Colonic mucosa (tissue), 4 donors: ENCODE measurements at regions not wholly inside any gene's neighbourhood (a gene's known extent, or its start where the extent isn't known, plus 50 kb on each side); places are given as distances from the start of the nearest gene placed in this dataset.

Experiments
- DNase-seq: peaks from one replicate; pipeline ENCODE4 v3.0.0-alpha.2; 2020
- H3K27ac ChIP-seq: fragments of 200-600 bp; one replicate; pipeline ENCODE4 v1.8.0; 2021
- H3K27me3 ChIP-seq: fragments of 200-600 bp; one replicate; pipeline ENCODE4 v1.8.0; 2021
- H3K36me3 ChIP-seq: fragments of 200-600 bp; one replicate; pipeline ENCODE4 v1.8.0; 2021
- H3K4me1 ChIP-seq: fragments of 200-600 bp; one replicate; pipeline ENCODE4 v1.8.0; 2021; ENCODE audit warnings: mild to moderate bottlenecking
- H3K4me3 ChIP-seq: fragments of 200-600 bp; one replicate; pipeline ENCODE4 v1.8.0; 2021
- H3K9ac ChIP-seq, 2 donors: one replicate each; pipeline ENCODE4 v1.7.0; 2013; ENCODE audit warnings: control low read depth in 2 of 2, low read depth in 2 of 2, low read length in 2 of 2
- H3K9me3 ChIP-seq: fragments of 200-600 bp; one replicate; pipeline ENCODE4 v1.8.0; 2021
- intact Hi-C: fragments of 100-400 bp; cut with DNase I; formaldehyde crosslinking; loops from one replicate; pipeline ENCODE4 v1.14.1; 2022
- TF ChIP-seq, protein P1 (sequence below): fragments of 200-600 bp; IDR thresholded peaks from one replicate; pipeline ENCODE4 v1.8.0; 2022; ENCODE audit warnings: antibody characterized with exemption, mild to moderate bottlenecking
- donor health status: healthy.
- donor health status: DM: no; HTN: no; CAD: no.
- donor health status: DM: no; HTN: no; CAD: no.

DNA sequence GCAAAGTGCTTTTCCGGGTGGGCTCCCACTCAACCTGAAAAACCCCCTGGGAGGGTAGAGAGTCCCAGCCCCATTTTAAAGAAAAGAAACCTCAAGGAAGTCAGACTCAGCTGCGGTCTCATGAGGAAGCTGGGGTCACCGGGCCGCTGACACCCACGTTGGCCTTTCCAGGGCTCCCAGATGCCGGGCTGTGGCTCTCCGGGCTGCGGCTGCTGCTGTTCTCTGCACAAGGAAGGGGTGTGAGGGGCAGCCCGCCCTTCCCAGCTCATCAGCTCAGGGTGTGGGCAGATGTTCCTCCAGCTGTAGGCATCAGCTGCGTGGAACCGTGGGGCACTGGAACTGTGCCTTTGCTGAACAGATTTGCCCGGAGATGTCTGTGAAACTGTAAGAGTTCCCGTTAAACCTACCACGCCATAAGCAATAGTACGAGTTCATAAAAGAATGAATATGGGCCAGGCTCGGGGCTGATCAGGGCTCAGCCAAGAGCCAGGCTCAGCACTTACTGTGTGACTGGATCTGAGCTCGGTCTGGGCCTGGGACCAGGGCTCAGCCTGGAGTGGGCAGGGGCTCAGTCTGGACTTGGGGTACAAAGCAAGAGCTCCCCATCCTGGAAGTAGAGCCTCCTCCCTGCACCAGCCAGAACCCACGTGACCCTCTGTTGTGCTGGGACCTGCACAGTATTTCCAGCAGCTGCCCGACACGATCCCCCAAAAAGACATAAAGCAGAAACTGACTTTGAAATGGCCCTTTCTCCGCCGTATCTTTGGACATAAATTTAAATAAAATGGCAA is 130.2 kb upstream of the PPP1R26 start:
- Histone ChIP-seq H3K27ac (no peak overlapping the region), H3K9me3 (no peaks in the 10 kb centered on the region), H3K36me3 (no peaks in the 10 kb centered on the region), H3K9ac (no peak overlapping the region), H3K27me3 (no peaks in the 10 kb centered on the region), H3K4me1 (no peaks in the 10 kb centered on the region), H3K4me3 (no peak overlapping the region)
- intact Hi-C loops: no loop called here
- TF ChIP-seq, protein P1, sequence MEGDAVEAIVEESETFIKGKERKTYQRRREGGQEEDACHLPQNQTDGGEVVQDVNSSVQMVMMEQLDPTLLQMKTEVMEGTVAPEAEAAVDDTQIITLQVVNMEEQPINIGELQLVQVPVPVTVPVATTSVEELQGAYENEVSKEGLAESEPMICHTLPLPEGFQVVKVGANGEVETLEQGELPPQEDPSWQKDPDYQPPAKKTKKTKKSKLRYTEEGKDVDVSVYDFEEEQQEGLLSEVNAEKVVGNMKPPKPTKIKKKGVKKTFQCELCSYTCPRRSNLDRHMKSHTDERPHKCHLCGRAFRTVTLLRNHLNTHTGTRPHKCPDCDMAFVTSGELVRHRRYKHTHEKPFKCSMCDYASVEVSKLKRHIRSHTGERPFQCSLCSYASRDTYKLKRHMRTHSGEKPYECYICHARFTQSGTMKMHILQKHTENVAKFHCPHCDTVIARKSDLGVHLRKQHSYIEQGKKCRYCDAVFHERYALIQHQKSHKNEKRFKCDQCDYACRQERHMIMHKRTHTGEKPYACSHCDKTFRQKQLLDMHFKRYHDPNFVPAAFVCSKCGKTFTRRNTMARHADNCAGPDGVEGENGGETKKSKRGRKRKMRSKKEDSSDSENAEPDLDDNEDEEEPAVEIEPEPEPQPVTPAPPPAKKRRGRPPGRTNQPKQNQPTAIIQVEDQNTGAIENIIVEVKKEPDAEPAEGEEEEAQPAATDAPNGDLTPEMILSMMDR: no peak
- no peak for DNase-seq

DNA sequence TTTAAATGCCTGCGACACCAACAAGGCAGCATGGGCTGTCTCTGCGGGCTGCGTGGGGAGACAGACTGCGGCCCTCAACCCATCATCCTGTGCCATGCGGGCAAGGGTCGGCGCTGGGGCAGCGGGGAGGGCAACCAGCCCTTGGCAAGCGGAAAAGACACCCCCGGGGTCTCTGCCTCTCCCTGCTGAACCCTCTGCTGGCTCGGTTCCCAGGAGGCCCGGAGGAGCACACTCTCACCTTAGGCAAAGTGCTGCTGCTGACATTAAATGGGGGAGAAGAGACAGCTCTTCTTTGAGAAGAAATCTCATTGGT is 129.6 kb upstream of the PPP1R26 start:
- Histone ChIP-seq H3K27me3 (no peaks in the 10 kb centered on the region), H3K27ac (no peak overlapping the region), H3K9ac (no peak overlapping the region), H3K9me3 (no peaks in the 10 kb centered on the region), H3K4me1 (no peaks in the 10 kb centered on the region), H3K36me3 (no peaks in the 10 kb centered on the region), H3K4me3 (no peak overlapping the region)
- TF ChIP-seq, protein P1: no peak
- intact Hi-C loops: no loop called here
- no peak for DNase-seq

DNA sequence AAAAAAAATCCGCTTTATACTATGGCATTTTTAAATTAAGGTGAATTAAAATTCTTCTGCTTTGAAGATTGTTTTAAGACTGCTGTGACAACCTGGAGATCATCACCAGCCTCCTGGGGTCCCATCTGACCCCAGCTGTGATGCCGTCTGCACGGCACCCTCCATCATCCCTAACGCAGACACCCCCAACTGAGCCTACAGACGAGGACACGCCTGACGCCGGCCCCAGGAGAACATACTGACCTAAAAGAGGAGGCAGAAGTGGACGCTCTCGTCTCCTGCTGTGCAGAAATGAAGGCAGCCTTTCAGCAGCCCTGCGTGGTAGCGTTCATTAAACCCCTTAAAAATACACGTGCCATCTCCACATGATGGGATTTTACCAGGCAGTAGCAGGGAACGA is 125.6 kb upstream of the PPP1R26 start:
- intact Hi-C loops: no loop called here
- Histone ChIP-seq H3K36me3 (no peaks in the 10 kb centered on the region), H3K4me1 (no peaks in the 10 kb centered on the region), H3K4me3 (no peak overlapping the region), H3K9me3 (no peaks in the 10 kb centered on the region), H3K27me3 (no peaks in the 10 kb centered on the region), H3K27ac (no peak overlapping the region), H3K9ac (no peak overlapping the region)
- no peak for DNase-seq
- TF ChIP-seq, protein P1: no peak

DNA sequence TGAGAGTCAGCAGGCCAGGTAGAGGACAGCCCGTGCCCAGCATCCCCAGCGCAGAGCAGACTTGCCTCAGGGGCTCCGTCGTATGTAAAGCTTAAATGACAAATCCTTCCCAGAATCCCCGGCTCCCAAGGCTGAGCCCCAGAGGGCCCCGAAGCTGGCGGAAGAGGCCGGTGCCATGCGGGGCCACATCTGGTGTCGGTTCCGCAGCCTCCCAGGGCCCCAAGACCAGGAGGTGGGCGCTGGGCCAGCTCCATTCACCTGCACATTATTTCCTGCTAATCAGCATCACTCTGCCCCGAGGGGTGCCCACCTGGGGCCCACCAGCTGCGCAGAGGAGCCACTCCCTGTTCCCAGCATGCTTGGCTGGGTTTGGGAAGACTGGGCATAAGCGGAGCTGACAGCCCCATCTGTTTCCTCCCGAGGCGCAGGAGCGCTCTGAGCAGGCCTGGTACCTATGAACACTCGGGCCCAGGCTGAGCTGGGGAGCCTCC is 124.0 kb upstream of the PPP1R26 start:
- H3K9ac ChIP-seq: no peak overlapping the region
- TF ChIP-seq, protein P1: no peak
- H3K27me3 ChIP-seq: no peaks in the 10 kb centered on the region
- H3K36me3 ChIP-seq: no peaks in the 10 kb centered on the region
- H3K9me3 ChIP-seq: no peaks in the 10 kb centered on the region
- H3K27ac ChIP-seq: no peak overlapping the region
- intact Hi-C loops: no loop called here
- H3K4me1 ChIP-seq: no peaks in the 10 kb centered on the region
- H3K4me3 ChIP-seq: no peak overlapping the region
- no peak for DNase-seq

DNA sequence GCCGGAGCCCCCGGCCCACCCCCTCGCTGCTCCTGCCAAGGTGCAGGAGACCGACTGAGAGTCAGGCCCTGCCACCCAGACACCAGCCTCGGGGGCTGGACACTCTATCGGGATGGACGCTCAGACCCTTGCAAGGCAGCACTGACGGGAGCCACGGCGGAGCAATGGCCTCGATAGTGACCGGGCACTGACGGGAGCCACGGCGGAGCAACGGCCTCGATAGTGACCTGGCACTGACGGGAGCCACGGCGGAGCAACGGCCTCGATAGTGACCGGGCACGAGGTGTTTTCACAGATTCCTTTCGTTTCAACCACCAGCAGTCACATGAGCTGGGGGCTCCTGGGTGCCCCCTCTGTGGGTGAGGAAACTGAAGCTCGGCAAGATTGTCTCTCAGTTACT is 123.6 kb upstream of the PPP1R26 start:
- TF ChIP-seq, protein P1: no peak
- Histone ChIP-seq H3K4me1 (no peaks in the 10 kb centered on the region), H3K36me3 (no peaks in the 10 kb centered on the region), H3K27me3 (no peaks in the 10 kb centered on the region), H3K9ac (no peak overlapping the region), H3K9me3 (no peaks in the 10 kb centered on the region), H3K27ac (no peak overlapping the region), H3K4me3 (no peak overlapping the region)
- intact Hi-C loops: no loop called here
- no peak for DNase-seq
